ENCODE measurements at regions not wholly inside any gene's neighbourhood (a gene's known extent, or its start where the extent isn't known, plus 50 kb on each side); places are given as distances from the start of the nearest gene placed in this dataset.

DNA sequence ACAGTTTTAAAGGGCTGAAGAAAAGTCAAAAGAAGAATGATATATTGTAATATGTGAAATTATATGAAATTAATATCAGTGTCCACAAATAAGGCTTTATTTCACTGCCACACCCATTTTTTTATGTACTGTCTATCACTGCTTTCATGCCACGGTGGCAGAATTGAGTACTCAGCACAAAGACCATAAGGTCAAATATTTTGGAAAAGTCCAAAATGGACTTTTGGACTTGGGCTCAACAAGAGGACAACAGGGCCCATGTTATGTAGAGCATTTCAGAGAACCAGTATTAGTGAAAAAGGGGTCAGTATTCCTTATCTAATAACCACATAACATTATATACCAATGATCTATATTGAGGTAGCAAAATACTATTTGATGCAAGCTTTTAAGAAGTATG, 427.2 kb downstream of the EPHA4 start:
- TF ChIP-seq, protein P1, sequence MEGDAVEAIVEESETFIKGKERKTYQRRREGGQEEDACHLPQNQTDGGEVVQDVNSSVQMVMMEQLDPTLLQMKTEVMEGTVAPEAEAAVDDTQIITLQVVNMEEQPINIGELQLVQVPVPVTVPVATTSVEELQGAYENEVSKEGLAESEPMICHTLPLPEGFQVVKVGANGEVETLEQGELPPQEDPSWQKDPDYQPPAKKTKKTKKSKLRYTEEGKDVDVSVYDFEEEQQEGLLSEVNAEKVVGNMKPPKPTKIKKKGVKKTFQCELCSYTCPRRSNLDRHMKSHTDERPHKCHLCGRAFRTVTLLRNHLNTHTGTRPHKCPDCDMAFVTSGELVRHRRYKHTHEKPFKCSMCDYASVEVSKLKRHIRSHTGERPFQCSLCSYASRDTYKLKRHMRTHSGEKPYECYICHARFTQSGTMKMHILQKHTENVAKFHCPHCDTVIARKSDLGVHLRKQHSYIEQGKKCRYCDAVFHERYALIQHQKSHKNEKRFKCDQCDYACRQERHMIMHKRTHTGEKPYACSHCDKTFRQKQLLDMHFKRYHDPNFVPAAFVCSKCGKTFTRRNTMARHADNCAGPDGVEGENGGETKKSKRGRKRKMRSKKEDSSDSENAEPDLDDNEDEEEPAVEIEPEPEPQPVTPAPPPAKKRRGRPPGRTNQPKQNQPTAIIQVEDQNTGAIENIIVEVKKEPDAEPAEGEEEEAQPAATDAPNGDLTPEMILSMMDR (conservative IDR thresholded peaks at IDR 0.05; ENCODE audit: low read length), result no peak
- no peak for TF ChIP-seq EZH2phosphoT487 (IDR thresholded peaks at IDR 0.05; ENCODE audit: borderline replicate concordance)

All from Loucy (cell line).